ENCODE measurements at regions not wholly inside any gene's neighbourhood (a gene's known extent, or its start where the extent isn't known, plus 50 kb on each side); places are given as distances from the start of the nearest gene placed in this dataset.

GRCh38 chr10:98328640-98329039 is 60.6 kb upstream of the LOXL4 start:
- Histone ChIP-seq H3K4me1 (ENCODE audit: control insufficient read depth, insufficient read depth, low read length) (peaks cover 9% of the 10 kb centered on the region), H2AFZ (replicated peaks; ENCODE audit: low read length, poor library complexity) (no peak overlapping the region), H3K36me3 (ENCODE audit: control insufficient read depth, insufficient read depth, low read length) (no peaks in the 10 kb centered on the region), H3K56ac (ENCODE audit: extremely low read depth, insufficient read depth, low read length) (no peak overlapping the region), H3K4ac (ENCODE audit: low read depth, low read length) (no peak overlapping the region), H3K27ac (ENCODE audit: insufficient read depth, low read length) (no peak overlapping the region), H4K20me1 (ENCODE audit: insufficient read depth, low read length) (no peaks in the 10 kb centered on the region), H3K9me3 (ENCODE audit: control insufficient read depth, insufficient read depth, low read length) (peaks cover 5% of the 10 kb centered on the region), H4K5ac (ENCODE audit: low read depth, low read length) (no peak overlapping the region), H3K9me1 (ENCODE audit: insufficient read depth, low read length) (peaks cover 4% of the 10 kb centered on the region; the same call in 1 of the 2 replicates), H3K9ac (ENCODE audit: low read depth, low read length) (no peak overlapping the region), H2AK5ac (ENCODE audit: low read depth, low read length) (no peak overlapping the region), H3K18ac (ENCODE audit: low read depth, low read length) (no peak overlapping the region), H3K4me2 (ENCODE audit: low read depth, low read length) (no peak overlapping the region), H3K79me1 (ENCODE audit: low read depth in 1 of 2, low read length in 2 of 2) (no peaks in the 10 kb centered on the region), H3K4me3 (ENCODE audit: insufficient read depth, low read depth, low read length) (no peak overlapping the region), H3K27me3 (ENCODE audit: control insufficient read depth, insufficient read depth, low read length) (no peaks in the 10 kb centered on the region), H4K8ac (ENCODE audit: low read depth in 2 of 2, low read length in 2 of 2) (no peak overlapping the region), H2AK9ac (replicated peaks; ENCODE audit: low read depth, low read length, poor library complexity) (no peak overlapping the region), H2BK5ac (ENCODE audit: low read depth, low read length, poor library complexity, severe bottlenecking) (no peak overlapping the region), H2BK20ac (ENCODE audit: low read depth, low read length) (no peak overlapping the region), H4K91ac (ENCODE audit: insufficient read depth, low read depth, low read length) (no peak overlapping the region), H3K14ac (replicated peaks; ENCODE audit: low read depth, low read length) (no peak overlapping the region), H2BK120ac (ENCODE audit: low read depth, low read length) (no peak overlapping the region), H2BK15ac (ENCODE audit: low read depth, low read length) (no peak overlapping the region), H3K23ac (ENCODE audit: low read depth, low read length) (no peak overlapping the region)
- 80% methylated on average over 1 of the region's 1 CpG; no CpG with 5 or more reads in 1 of the 2 experiments for WGBS, 2 experiments (ENCODE audit: extremely low coverage in 2 of 2, insufficient read length in 1 of 2)
- in situ Hi-C loops (cut with MboI; ENCODE audit: low sequenced_read_pairs) (no loop called here), dilution Hi-C loops (cut with HindIII; ENCODE audit: low sequenced_read_pairs, unreplicated experiment) (no loop called here), intact Hi-C loops (cut with micrococcal nuclease) (no loop called here)
- ChIA-PET CTCF (no interaction called here), POLR2A (ENCODE audit: unreplicated experiment) (no interaction called here)
- ATAC-seq (ENCODE audit: low read depth) (no peak), DNase-seq (no peak)
- no TSS peak for BruUV-seq (replicated peaks)
- TF ChIP-seq BHLHE40 (IDR thresholded peaks at IDR 0.05; ENCODE audit: low read depth, low read length) (no peak), ELK1 (IDR thresholded peaks at IDR 0.05; ENCODE audit: borderline replicate concordance, low read depth, low read length) (no peak)
